ENCODE measurements at regions not wholly inside any gene's neighbourhood (a gene's known extent, or its start where the extent isn't known, plus 50 kb on each side); places are given as distances from the start of the nearest gene placed in this dataset.

DNA sequence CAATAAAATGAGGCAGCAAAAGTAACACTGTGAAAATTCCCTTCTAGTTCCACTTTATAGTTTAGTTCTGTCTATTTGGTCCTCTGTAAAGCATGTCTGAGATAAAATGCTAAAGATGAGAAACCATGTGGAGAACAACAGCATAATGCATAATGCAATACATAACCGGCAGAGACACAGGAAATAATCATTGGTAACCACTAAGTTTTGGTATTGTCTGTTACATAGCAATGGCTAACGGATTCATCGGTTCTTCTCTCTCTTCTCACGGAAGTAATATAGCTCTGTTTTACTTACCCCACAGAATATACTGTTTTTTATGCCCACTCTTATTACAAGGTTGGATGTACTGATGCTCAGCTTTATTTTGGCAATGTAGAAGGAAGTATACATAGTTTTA is 158.9 kb downstream of the FAM174A start:
- no peak overlapping the region for H3K27ac ChIP-seq (ENCODE audit: low read depth)

More for the DNA sequence above, 158.9 kb downstream of the FAM174A start:
- no peaks in the 10 kb centered on the region for H3F3A ChIP-seq (replicated peaks; ENCODE audit: low read depth)
- no peaks in the 10 kb centered on the region for H3K27me3 Mint-ChIP-seq (ENCODE audit: insufficient read depth, low read depth, poor library complexity)
- no peaks in the 10 kb centered on the region for H4K20me1 ChIP-seq (replicated peaks; ENCODE audit: insufficient read depth)
- H3K4me2 ChIP-seq = no peak overlapping the region
- ATAC-seq (no peak), DNase-seq (ENCODE audit: low spot score) (no peak)
- no peak overlapping the region for H3K27ac Mint-ChIP-seq
- no peaks in the 10 kb centered on the region for H3K9me2 ChIP-seq (ENCODE audit: insufficient read depth)
- H2AFZ ChIP-seq = no peak overlapping the region
- H3K36me3 Mint-ChIP-seq (ENCODE audit: low read depth) = no peaks in the 10 kb centered on the region
- peaks cover 6% of the 10 kb centered on the region; the same call in 2 of the 3 replicates for H3K4me1 Mint-ChIP-seq
- H3K27me3 ChIP-seq (ENCODE audit: insufficient read depth) = no peaks in the 10 kb centered on the region
- no peaks in the 10 kb centered on the region for H3K36me3 ChIP-seq (ENCODE audit: insufficient read depth)
- no peaks in the 10 kb centered on the region for H3K79me2 ChIP-seq (replicated peaks; ENCODE audit: insufficient read depth)
- H3K4me3 Mint-ChIP-seq = no peak overlapping the region
- H3K4me3 ChIP-seq = no peak overlapping the region
- no peak for TF ChIP-seq STAT1 (IDR thresholded peaks at IDR 0.05; ENCODE audit: unreplicated experiment)
- no peak for TF ChIP-seq CREB1 (CRISPR knock-in tag; IDR thresholded peaks at IDR 0.05; ENCODE audit: low read depth)
- TF ChIP-seq EZH2 (IDR thresholded peaks at IDR 0.05; ENCODE audit: low read depth, unreplicated experiment) = no peak
- TF ChIP-seq NANOG (IDR thresholded peaks at IDR 0.05; ENCODE audit: borderline replicate concordance) = no peak
- TF ChIP-seq, protein P1, sequence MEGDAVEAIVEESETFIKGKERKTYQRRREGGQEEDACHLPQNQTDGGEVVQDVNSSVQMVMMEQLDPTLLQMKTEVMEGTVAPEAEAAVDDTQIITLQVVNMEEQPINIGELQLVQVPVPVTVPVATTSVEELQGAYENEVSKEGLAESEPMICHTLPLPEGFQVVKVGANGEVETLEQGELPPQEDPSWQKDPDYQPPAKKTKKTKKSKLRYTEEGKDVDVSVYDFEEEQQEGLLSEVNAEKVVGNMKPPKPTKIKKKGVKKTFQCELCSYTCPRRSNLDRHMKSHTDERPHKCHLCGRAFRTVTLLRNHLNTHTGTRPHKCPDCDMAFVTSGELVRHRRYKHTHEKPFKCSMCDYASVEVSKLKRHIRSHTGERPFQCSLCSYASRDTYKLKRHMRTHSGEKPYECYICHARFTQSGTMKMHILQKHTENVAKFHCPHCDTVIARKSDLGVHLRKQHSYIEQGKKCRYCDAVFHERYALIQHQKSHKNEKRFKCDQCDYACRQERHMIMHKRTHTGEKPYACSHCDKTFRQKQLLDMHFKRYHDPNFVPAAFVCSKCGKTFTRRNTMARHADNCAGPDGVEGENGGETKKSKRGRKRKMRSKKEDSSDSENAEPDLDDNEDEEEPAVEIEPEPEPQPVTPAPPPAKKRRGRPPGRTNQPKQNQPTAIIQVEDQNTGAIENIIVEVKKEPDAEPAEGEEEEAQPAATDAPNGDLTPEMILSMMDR (conservative IDR thresholded peaks at IDR 0.05; ENCODE audit: low read depth in 2 of 2) = no peak
- TF ChIP-seq, protein P2, sequence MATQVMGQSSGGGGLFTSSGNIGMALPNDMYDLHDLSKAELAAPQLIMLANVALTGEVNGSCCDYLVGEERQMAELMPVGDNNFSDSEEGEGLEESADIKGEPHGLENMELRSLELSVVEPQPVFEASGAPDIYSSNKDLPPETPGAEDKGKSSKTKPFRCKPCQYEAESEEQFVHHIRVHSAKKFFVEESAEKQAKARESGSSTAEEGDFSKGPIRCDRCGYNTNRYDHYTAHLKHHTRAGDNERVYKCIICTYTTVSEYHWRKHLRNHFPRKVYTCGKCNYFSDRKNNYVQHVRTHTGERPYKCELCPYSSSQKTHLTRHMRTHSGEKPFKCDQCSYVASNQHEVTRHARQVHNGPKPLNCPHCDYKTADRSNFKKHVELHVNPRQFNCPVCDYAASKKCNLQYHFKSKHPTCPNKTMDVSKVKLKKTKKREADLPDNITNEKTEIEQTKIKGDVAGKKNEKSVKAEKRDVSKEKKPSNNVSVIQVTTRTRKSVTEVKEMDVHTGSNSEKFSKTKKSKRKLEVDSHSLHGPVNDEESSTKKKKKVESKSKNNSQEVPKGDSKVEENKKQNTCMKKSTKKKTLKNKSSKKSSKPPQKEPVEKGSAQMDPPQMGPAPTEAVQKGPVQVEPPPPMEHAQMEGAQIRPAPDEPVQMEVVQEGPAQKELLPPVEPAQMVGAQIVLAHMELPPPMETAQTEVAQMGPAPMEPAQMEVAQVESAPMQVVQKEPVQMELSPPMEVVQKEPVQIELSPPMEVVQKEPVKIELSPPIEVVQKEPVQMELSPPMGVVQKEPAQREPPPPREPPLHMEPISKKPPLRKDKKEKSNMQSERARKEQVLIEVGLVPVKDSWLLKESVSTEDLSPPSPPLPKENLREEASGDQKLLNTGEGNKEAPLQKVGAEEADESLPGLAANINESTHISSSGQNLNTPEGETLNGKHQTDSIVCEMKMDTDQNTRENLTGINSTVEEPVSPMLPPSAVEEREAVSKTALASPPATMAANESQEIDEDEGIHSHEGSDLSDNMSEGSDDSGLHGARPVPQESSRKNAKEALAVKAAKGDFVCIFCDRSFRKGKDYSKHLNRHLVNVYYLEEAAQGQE (IDR thresholded peaks at IDR 0.05; ENCODE audit: unreplicated experiment) = no peak
- TF ChIP-seq ZNF331 (CRISPR knock-in tag; IDR thresholded peaks at IDR 0.05; ENCODE audit: low read depth) = no peak
- TF ChIP-seq JUNB (IDR thresholded peaks at IDR 0.05; ENCODE audit: unreplicated experiment) = no peak
- TF ChIP-seq, protein P3, sequence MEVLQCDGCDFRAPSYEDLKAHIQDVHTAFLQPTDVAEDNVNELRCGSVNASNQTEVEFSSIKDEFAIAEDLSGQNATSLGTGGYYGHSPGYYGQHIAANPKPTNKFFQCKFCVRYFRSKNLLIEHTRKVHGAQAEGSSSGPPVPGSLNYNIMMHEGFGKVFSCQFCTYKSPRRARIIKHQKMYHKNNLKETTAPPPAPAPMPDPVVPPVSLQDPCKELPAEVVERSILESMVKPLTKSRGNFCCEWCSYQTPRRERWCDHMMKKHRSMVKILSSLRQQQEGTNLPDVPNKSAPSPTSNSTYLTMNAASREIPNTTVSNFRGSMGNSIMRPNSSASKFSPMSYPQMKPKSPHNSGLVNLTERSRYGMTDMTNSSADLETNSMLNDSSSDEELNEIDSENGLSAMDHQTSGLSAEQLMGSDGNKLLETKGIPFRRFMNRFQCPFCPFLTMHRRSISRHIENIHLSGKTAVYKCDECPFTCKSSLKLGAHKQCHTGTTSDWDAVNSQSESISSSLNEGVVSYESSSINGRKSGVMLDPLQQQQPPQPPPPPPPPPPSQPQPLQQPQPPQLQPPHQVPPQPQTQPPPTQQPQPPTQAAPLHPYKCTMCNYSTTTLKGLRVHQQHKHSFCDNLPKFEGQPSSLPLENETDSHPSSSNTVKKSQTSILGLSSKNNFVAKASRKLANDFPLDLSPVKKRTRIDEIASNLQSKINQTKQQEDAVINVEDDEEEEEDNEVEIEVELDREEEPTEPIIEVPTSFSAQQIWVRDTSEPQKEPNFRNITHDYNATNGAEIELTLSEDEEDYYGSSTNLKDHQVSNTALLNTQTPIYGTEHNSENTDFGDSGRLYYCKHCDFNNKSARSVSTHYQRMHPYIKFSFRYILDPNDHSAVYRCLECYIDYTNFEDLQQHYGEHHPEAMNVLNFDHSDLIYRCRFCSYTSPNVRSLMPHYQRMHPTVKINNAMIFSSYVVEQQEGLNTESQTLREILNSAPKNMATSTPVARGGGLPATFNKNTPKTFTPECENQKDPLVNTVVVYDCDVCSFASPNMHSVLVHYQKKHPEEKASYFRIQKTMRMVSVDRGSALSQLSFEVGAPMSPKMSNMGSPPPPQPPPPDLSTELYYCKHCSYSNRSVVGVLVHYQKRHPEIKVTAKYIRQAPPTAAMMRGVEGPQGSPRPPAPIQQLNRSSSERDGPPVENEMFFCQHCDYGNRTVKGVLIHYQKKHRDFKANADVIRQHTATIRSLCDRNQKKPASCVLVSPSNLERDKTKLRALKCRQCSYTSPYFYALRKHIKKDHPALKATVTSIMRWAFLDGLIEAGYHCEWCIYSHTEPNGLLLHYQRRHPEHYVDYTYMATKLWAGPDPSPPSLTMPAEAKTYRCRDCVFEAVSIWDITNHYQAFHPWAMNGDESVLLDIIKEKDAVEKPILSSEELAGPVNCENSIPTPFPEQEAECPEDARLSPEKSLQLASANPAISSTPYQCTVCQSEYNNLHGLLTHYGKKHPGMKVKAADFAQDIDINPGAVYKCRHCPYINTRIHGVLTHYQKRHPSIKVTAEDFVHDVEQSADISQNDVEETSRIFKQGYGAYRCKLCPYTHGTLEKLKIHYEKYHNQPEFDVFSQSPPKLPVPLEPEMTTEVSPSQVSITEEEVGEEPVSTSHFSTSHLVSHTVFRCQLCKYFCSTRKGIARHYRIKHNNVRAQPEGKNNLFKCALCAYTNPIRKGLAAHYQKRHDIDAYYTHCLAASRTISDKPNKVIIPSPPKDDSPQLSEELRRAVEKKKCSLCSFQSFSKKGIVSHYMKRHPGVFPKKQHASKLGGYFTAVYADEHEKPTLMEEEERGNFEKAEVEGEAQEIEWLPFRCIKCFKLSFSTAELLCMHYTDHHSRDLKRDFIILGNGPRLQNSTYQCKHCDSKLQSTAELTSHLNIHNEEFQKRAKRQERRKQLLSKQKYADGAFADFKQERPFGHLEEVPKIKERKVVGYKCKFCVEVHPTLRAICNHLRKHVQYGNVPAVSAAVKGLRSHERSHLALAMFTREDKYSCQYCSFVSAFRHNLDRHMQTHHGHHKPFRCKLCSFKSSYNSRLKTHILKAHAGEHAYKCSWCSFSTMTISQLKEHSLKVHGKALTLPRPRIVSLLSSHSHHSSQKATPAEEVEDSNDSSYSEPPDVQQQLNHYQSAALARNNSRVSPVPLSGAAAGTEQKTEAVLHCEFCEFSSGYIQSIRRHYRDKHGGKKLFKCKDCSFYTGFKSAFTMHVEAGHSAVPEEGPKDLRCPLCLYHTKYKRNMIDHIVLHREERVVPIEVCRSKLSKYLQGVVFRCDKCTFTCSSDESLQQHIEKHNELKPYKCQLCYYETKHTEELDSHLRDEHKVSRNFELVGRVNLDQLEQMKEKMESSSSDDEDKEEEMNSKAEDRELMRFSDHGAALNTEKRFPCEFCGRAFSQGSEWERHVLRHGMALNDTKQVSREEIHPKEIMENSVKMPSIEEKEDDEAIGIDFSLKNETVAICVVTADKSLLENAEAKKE (CRISPR knock-in tag; IDR thresholded peaks at IDR 0.05) = no peak
- no peak for TF ChIP-seq EZH2phosphoT487 (IDR thresholded peaks at IDR 0.05; ENCODE audit: unreplicated experiment)
- TF ChIP-seq, protein P4, sequence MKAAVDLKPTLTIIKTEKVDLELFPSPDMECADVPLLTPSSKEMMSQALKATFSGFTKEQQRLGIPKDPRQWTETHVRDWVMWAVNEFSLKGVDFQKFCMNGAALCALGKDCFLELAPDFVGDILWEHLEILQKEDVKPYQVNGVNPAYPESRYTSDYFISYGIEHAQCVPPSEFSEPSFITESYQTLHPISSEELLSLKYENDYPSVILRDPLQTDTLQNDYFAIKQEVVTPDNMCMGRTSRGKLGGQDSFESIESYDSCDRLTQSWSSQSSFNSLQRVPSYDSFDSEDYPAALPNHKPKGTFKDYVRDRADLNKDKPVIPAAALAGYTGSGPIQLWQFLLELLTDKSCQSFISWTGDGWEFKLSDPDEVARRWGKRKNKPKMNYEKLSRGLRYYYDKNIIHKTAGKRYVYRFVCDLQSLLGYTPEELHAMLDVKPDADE (IDR thresholded peaks at IDR 0.05) = no peak
- TF ChIP-seq ZNF114 (CRISPR knock-in tag; IDR thresholded peaks at IDR 0.05) = no peak
- no peak for TF ChIP-seq POLR2AphosphoS5 (IDR thresholded peaks at IDR 0.05; ENCODE audit: low read depth)
- H3K9me3 Mint-ChIP-seq = no peaks in the 10 kb centered on the region
- H3K4me1 ChIP-seq (ENCODE audit: insufficient read depth) = no peaks in the 10 kb centered on the region

All from GM23338 (cell line).